NCI-H748 (cell line): ENCODE measurements at regions not wholly inside any gene's neighbourhood (a gene's known extent, or its start where the extent isn't known, plus 50 kb on each side); places are given as distances from the start of the nearest gene placed in this dataset.

Experiments used
- DNase-seq: peaks from one replicate; lab custom pipeline; 2025; ENCODE audit not compliant: unreplicated experiment; lab: John Stamatoyannopoulos, UW

GRCh38 chr16:6335072-6335471, 997.6 kb upstream of the RBFOX1 start:
- no peak for DNase-seq

DNA sequence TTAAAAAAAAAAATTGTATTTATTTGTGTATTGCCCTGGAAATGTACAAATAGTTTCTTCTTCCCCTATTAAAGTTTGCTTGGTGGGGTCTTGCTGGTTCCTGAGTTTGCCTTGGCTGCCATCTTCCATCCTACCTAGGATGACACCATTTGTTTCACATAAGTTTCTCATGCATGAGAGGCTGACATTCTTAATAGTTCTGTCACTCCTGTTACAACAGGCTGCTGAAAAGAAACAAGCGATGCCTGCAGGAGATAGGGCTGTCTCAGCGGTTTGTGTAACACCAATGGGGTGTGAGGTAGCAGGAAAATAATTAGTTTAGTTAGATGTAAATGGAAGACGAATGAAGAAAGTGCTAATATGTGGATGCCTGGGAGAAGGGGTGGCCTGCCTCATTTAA, 1000.9 kb upstream of the RBFOX1 start:
- no peak for DNase-seq

- DNase-seq = no peak
These were observed 1014.7 kb upstream of the RBFOX1 start for GRCh38 chr16:6317934-6318333.

GRCh38 chr16:6309271-6309670, 1023.4 kb upstream of the RBFOX1 start:
- no peak for DNase-seq

DNA sequence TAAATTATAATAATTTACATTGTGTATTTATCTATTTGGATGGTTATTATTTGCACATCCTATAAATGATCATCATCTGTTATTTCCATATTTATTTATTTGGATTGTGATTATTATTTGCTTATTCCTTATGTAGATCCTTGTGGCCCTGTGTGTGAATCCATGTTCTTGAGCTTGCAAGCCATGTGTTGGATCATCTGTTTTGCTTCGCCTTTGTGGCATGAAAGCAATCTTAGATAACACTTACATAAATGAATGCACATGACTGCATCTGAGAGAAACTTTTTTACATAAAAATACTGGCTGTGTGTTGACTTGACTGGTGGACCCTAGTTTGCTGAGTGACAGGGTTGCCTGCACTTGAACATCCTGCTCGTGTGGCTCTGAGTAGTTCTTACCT, 1024.5 kb upstream of the RBFOX1 start:
- no peak for DNase-seq

- no peak for DNase-seq
These were observed 1032.1 kb upstream of the RBFOX1 start for GRCh38 chr16:6300523-6300922.

DNA sequence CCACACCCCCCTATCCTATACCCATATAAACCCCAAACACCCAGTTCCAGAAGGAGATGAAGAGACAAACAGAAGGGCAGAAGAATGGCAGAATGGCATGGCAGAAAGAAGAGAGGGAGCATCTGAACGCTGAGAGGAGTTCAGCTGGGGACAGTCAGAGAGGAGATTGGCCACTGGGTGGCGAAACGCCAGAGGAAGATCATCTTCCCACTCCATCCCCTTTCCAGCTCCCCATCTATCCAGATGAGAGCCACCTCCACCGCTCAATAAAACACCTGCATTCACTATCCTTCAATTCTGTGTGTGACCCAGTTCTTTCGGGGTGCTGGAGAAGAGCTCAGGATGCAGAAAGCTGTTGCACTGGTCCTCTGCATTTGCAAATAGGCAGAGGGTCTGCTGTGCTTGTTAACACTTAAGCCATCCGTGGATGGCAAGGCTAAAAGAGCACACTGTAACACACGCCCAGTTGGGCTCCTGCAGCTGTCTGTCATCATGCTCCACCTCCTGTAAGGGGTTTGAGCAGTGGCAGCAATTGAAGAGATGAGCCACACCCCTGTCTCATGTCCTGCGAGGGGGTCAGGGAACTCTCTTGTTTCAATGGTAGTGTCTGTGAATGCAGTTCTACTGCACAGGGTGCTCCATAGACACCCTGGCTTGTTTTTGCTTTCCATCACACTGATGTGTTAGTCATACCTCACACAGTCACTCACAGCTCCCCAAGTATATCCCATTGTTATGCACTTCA, 1034.8 kb upstream of the RBFOX1 start:
- DNase-seq = no peak

DNA sequence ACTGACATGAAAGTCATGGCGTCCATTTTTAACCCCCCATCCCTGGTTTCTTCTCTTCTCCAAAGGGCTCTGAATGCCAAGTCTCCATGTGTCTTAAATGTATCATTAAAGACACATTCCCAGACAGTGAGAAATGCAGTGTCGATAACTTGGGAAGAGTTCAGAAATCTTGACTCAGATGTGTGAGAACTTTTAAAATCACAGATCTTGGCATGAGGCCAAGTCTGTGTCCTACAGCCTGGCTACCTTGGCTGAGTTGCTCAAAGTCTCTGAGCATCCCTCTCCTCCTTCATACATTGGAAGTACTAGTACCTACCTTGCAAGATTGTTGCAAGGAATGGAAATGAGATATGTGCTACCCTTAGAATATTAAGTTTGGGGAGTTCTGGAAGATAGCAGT, 1046.5 kb upstream of the RBFOX1 start:
- DNase-seq = peak; percentile 53

- peak; percentile 7 for DNase-seq
These were observed 1047.9 kb upstream of the RBFOX1 start for GRCh38 chr16:6284731-6285130.

DNA sequence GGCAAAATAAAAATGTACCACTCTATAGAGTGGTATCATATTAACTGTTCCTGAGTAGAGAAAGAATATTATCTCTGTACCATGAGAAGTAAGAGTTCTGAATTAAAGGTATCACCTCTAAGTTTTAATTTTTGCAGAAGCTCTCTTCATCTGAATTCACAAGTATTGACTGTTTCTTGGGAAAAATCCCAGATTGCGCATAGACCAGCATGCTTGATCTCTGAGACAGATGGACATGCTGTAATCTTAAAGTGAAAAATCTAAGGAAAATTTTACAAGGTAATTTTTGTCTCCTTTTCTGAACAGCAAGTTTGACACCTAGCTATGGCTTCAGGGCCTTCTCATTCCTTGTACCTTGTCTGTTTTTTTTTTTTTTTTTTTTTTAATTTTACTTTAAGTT, 1050.7 kb upstream of the RBFOX1 start:
- DNase-seq = no peak

DNA sequence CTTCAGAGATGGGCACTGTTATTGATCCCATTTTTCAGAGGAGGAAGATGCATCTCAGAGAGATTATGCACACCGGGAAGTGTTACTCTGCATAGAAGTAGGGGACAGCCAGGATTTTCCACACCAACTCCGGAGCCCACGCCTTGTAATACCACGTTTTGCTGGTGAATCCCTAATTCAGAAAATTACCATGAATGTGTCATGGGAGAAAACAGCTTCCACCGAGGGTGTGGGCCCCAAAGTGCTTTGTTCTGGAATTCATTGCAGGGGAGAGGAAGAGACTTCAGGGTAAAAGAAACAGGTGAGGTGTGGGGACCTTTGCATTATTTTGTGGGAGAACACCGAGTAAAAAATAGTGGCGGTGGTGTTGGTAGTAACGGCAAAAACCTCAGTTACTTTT, 1051.4 kb upstream of the RBFOX1 start:
- no peak for DNase-seq

DNA sequence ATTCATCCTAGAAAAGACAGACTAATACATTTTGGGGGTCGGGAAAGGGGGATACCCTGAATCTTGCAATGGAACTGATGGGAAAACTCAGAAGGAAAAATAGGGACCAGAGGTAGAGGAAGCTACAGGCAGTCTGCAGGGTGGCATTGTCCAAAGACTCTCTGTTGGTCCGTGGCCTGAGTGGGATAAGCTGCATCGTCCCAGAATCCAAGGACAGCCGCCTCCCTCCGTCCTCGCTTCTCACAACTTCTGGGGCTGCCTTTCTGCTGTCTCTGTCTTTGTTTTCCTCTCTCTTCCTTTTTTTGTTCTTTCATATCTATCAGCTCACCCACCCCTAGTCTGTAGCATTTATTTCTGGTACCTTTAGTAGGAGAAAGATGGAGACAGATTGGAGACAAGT, 1052.6 kb upstream of the RBFOX1 start:
- no peak for DNase-seq

GRCh38 chr16:6279286-6279685, 1053.4 kb upstream of the RBFOX1 start:
- no peak for DNase-seq

- no peak for DNase-seq
These were observed 1058.3 kb upstream of the RBFOX1 start for GRCh38 chr16:6274351-6274750.

GRCh38 chr16:6267682-6268081, 1065.0 kb upstream of the RBFOX1 start:
- no peak for DNase-seq

DNA sequence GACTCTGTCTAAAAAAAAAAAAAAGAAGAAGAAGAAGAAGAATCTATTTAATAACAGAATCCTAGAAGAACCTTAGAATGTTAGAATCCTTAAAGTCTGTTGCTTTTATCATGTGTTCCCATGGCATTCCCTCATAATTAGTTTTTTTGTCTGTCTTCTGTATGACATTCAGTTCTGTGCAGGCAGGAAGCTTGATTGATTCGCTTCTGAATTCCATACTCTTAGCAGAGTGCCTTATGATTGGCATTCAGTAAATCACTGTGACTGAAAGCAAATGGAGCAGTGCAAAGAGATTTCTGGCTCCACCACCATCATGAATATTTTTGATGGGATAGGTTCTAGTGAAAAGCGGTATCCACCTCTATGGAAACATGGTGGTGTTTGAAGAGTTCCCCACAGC, 1065.9 kb upstream of the RBFOX1 start:
- DNase-seq = no peak

GRCh38 chr16:6265968-6266367, 1066.7 kb upstream of the RBFOX1 start:
- DNase-seq = no peak

- DNase-seq = peak; percentile 2
These were observed 1074.6 kb upstream of the RBFOX1 start for GRCh38 chr16:6258056-6258455.

GRCh38 chr16:6252541-6252940, 1080.1 kb upstream of the RBFOX1 start:
- peak; percentile 13 for DNase-seq

GRCh38 chr16:6250511-6250910, 1082.1 kb upstream of the RBFOX1 start:
- DNase-seq = no peak

GRCh38 chr16:6249863-6250262, 1082.8 kb upstream of the RBFOX1 start:
- no peak for DNase-seq

- peak; percentile 45 for DNase-seq
These were observed 1084.4 kb upstream of the RBFOX1 start for GRCh38 chr16:6248199-6248598.

- DNase-seq = peak; percentile 62
These were observed 1084.9 kb upstream of the RBFOX1 start for GRCh38 chr16:6247775-6248174.
